Urinary bladder (tissue), 3 donors: ENCODE measurements at regions not wholly inside any gene's neighbourhood (a gene's known extent, or its start where the extent isn't known, plus 50 kb on each side); places are given as distances from the start of the nearest gene placed in this dataset.

ENCODE experiments used
- DNase-seq: peaks from one replicate; pipeline ENCODE4 v3.0.0-alpha.2; 2015; ENCODE audit errors: extremely low spot score
- H3K27ac ChIP-seq: one replicate; pipeline ENCODE4 v1.5.1; 2013; ENCODE audit warnings: low read depth, mild to moderate bottlenecking, moderate library complexity
- H3K36me3 ChIP-seq: one replicate; pipeline ENCODE4 v1.6.1; 2013; ENCODE audit warnings: mild to moderate bottlenecking, moderate library complexity; ENCODE audit not compliant: insufficient read depth
- H3K4me1 ChIP-seq: one replicate; pipeline ENCODE4 v1.6.1; 2013; ENCODE audit warnings: mild to moderate bottlenecking, moderate library complexity; ENCODE audit not compliant: insufficient read depth
- H3K4me3 ChIP-seq: one replicate; pipeline ENCODE4 v1.5.1; 2013; ENCODE audit warnings: low read depth, low read length
- WGBS: extraction: QIAGEN DNeasy Blood & Tissue Kit; methylation state at CpG from one replicate; pipeline ENCODE4 v1.1.7; 2013; 5-methylcytosine and 5-hydroxymethylcytosine counted together
- donor health status: healthy with polysubstance abuse.
- donor health status: healthy.

- Histone ChIP-seq H3K4me1 (no peaks in the 10 kb centered on the region), H3K4me3 (no peak overlapping the region), H3K36me3 (no peaks in the 10 kb centered on the region), H3K27ac (no peak overlapping the region)
- WGBS = 77% methylated on average over 5 of the region's 5 CpGs
- DNase-seq = no peak
Measured at GRCh38 chr17:34098699-34099098, 156.4 kb upstream of the CCL2 start.

- Histone ChIP-seq H3K4me1 (no peaks in the 10 kb centered on the region), H3K36me3 (no peaks in the 10 kb centered on the region), H3K4me3 (no peak overlapping the region), H3K27ac (no peak overlapping the region)
- no peak for DNase-seq
- WGBS = 77% methylated on average over 8 of the region's 8 CpGs
Measured at GRCh38 chr17:34099859-34100515, 155.1 kb upstream of the CCL2 start.

- H3K36me3 ChIP-seq = no peaks in the 10 kb centered on the region
- H3K4me3 ChIP-seq = no peak overlapping the region
- DNase-seq = no peak
- WGBS = 84% methylated on average over 2 of the region's 2 CpGs
- no peak overlapping the region for H3K27ac ChIP-seq
- no peaks in the 10 kb centered on the region for H3K4me1 ChIP-seq
Measured at GRCh38 chr17:34107019-34107418, 148.1 kb upstream of the CCL2 start.

GRCh38 chr17:34110315-34110714 is 144.8 kb upstream of the CCL2 start:
- Histone ChIP-seq H3K4me3 (no peak overlapping the region), H3K27ac (no peak overlapping the region), H3K36me3 (no peaks in the 10 kb centered on the region), H3K4me1 (no peaks in the 10 kb centered on the region)
- 39% methylated on average over 6 of the region's 6 CpGs for WGBS
- no peak for DNase-seq

GRCh38 chr17:34113089-34113488 is 142.0 kb upstream of the CCL2 start:
- Histone ChIP-seq H3K36me3 (no peaks in the 10 kb centered on the region), H3K4me1 (no peaks in the 10 kb centered on the region), H3K4me3 (no peak overlapping the region), H3K27ac (no peak overlapping the region)
- DNase-seq = no peak
- WGBS = 92% methylated on average over 2 of the region's 2 CpGs

- DNase-seq = no peak
- Histone ChIP-seq H3K4me1 (no peaks in the 10 kb centered on the region), H3K4me3 (no peak overlapping the region), H3K36me3 (no peaks in the 10 kb centered on the region), H3K27ac (no peak overlapping the region)
Measured at GRCh38 chr17:34114174-34114573, 140.9 kb upstream of the CCL2 start.

- no peak overlapping the region for H3K4me3 ChIP-seq
- no peak overlapping the region for H3K27ac ChIP-seq
- H3K36me3 ChIP-seq = no peaks in the 10 kb centered on the region
- H3K4me1 ChIP-seq = no peaks in the 10 kb centered on the region
- DNase-seq = no peak
Measured at GRCh38 chr17:34116306-34116705, 138.8 kb upstream of the CCL2 start.

GRCh38 chr17:34117332-34117731 is 137.8 kb upstream of the CCL2 start:
- H3K4me3 ChIP-seq = no peak overlapping the region
- no peak overlapping the region for H3K27ac ChIP-seq
- H3K36me3 ChIP-seq = no peaks in the 10 kb centered on the region
- WGBS = 50% methylated on average over 3 of the region's 3 CpGs
- no peak for DNase-seq
- H3K4me1 ChIP-seq = no peaks in the 10 kb centered on the region

GRCh38 chr17:34117811-34118210 is 137.3 kb upstream of the CCL2 start:
- no peak overlapping the region for H3K27ac ChIP-seq
- H3K36me3 ChIP-seq = no peaks in the 10 kb centered on the region
- no peak for DNase-seq
- 74% methylated on average over 1 of the region's 1 CpG for WGBS
- H3K4me3 ChIP-seq = no peak overlapping the region
- H3K4me1 ChIP-seq = no peaks in the 10 kb centered on the region

GRCh38 chr17:34118564-34118963 is 136.5 kb upstream of the CCL2 start:
- H3K4me3 ChIP-seq = no peak overlapping the region
- no peak overlapping the region for H3K27ac ChIP-seq
- no peaks in the 10 kb centered on the region for H3K4me1 ChIP-seq
- H3K36me3 ChIP-seq = no peaks in the 10 kb centered on the region
- 67% methylated on average over 3 of the region's 3 CpGs for WGBS
- DNase-seq = no peak

- H3K36me3 ChIP-seq = no peaks in the 10 kb centered on the region
- H3K4me3 ChIP-seq = no peak overlapping the region
- 71% methylated on average over 4 of the region's 4 CpGs for WGBS
- no peaks in the 10 kb centered on the region for H3K4me1 ChIP-seq
- no peak for DNase-seq
- no peak overlapping the region for H3K27ac ChIP-seq
Measured at GRCh38 chr17:34121311-34121710, 133.8 kb upstream of the CCL2 start.

GRCh38 chr17:34122515-34122914 is 132.6 kb upstream of the CCL2 start:
- H3K36me3 ChIP-seq = no peaks in the 10 kb centered on the region
- DNase-seq = no peak
- no peak overlapping the region for H3K27ac ChIP-seq
- H3K4me3 ChIP-seq = no peak overlapping the region
- WGBS = 80% methylated on average over 2 of the region's 2 CpGs
- no peaks in the 10 kb centered on the region for H3K4me1 ChIP-seq

- no peak for DNase-seq
- 81% methylated on average over 6 of the region's 6 CpGs for WGBS
- Histone ChIP-seq H3K27ac (no peak overlapping the region), H3K36me3 (no peaks in the 10 kb centered on the region), H3K4me1 (no peaks in the 10 kb centered on the region), H3K4me3 (no peak overlapping the region)
Measured at GRCh38 chr17:34125010-34125409, 130.1 kb upstream of the CCL2 start.

- Histone ChIP-seq H3K27ac (no peak overlapping the region), H3K4me3 (no peak overlapping the region), H3K4me1 (no peaks in the 10 kb centered on the region), H3K36me3 (no peaks in the 10 kb centered on the region)
- WGBS = 81% methylated on average over 3 of the region's 3 CpGs
- no peak for DNase-seq
Measured at GRCh38 chr17:34125921-34126320, 129.2 kb upstream of the CCL2 start.

- WGBS = 79% methylated on average over 7 of the region's 7 CpGs
- H3K27ac ChIP-seq = no peak overlapping the region
- no peak overlapping the region for H3K4me3 ChIP-seq
- no peak for DNase-seq
- H3K4me1 ChIP-seq = no peaks in the 10 kb centered on the region
- no peaks in the 10 kb centered on the region for H3K36me3 ChIP-seq
Measured at GRCh38 chr17:34126496-34126895, 128.6 kb upstream of the CCL2 start.
